ENCODE measurements at regions not wholly inside any gene's neighbourhood (a gene's known extent, or its start where the extent isn't known, plus 50 kb on each side); places are given as distances from the start of the nearest gene placed in this dataset.
A peak's percentile ranks its signal among the peaks of the same experiment; 100 is the strongest.

DNA sequence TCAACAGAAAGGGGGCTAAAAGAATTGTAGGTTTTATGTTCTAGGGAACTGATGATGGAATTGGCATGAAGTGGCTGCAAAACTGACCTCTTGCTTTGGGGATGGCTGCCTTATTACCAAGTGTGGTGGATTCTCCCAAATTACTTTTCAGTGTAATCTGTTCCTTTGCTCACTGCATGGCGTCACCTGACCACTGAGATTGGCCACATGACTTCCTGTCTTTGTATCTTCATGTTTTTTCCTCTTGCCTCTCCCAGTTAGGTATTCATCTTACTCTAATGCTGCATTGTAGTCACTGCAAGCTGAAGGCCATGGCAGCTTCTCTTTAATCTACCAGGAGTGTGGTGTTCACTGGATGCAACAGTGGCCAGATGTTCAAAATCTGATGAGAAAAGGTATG, 257.7 kb upstream of the TNP1 start:
- no peak for DNase-seq (ENCODE audit: low read depth)

DNA sequence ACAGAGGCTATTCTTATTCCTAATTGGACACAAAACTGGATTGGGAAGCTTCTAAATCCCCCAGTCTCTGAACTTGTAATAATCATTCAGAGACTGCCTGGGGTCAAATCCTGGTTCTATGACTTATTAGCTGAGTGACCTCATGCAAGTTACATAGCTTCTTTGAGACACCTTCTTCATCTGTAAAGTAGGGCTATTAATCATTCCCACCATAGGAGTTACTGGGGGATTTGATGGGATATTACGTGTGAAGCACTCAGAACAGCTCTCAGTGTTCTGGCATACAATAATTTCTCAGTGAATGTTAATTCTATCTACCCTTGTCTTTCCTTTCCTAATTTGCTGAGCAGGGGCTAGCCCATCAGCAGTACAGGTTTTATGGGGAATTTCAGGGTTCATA, 256.7 kb upstream of the TNP1 start:
- DNase-seq (ENCODE audit: low read depth) = no peak

DNA sequence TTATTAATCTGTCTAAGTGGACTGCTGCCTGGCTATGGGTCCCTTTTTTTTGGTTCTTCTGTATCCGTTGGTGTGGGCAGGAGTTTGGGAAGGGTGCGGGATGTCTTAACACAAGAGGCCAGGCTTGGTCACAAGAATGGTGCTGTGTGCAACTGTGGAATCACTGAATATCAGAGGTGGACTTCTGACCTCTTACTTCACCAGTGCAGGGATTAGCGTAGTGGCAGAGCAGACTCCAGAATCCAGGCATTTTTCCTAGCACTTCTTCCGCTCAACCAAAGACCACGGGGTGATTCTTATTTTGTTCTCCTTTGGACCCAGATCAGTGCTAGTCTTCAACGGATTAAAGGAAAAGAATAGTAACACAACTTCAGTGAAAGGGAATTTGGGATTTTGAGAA, 254.3 kb upstream of the TNP1 start:
- DNase-seq (ENCODE audit: low read depth) = no peak

DNA sequence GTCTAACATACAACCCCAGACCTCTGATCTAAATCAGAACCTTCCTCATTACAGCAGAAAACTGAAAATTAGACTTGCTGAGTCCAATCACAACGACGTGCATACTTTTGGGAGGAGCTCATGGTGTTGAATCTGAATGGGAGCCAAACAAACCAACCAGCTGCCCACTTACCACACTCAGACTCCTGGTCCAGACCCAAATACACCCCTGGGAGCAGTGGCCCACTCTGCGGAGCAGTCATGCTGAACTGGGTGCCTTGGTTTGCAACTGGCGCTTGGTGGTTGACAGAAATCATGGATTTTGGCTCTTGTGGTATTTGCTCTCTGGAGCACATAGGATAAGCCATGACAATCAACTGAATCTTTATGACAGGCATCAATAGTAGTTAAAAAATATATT, 253.6 kb upstream of the TNP1 start:
- DNase-seq (ENCODE audit: low read depth) = no peak

DNA sequence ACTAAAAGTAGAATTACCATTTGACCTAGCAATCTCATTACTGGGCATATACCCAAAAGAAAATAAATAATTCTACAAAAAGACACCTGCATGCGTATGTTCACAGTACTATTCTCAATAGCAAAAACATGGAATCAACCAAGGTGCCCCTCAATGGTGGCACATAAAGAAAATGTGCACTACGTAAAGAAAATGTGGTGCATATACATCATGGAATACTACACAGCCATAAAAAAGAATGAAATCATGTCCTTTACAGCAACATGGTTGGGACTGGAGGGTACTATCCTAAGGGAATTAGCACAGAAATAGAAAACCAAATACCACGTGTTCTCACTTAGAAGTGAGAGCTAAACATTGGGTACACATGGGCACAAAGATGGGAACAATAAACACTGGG, 250.7 kb upstream of the TNP1 start:
- DNase-seq (ENCODE audit: low read depth) = no peak

DNA sequence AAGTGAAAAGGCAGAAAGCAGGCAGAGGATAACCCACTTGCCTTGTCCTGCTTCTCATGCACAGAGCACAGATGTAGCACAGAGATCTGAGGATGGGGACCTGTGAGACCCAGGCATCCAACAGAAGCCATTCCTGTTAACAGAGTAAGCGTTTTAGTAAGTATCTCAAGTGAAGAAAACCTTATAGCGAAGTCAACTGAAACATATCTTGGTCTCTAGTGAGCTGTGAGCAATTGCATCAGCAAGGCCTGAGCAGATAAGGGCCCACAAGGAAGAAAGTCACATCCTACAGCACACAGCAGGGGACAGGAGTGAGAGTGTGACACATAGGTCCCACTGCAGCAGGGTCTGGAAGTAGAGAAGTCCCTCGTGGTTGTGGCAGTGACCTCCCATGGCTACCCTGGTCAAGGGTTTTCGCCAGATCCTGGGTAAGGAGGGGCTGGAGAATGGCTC, 248.7 kb upstream of the TNP1 start:
- DNase-seq (ENCODE audit: low read depth) = no peak

DNA sequence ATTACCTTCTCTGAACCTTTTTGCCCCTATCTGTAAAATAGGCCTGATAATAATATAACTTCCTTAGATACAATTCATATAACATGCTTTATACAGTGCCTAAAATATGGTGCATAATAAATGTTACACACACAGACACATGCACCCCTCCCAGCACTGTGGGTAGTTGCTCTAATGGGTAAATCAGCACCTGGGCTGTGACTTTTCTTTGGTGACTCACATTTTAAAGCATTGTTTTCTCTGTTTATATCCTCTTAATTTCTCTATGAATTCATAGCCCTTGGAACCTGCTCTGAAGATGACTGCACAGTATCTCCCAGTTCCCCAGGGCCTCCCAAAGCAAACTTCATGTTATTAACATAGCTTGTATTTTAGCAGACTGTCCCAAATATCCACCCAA, 248.2 kb upstream of the TNP1 start:
- no peak for DNase-seq (ENCODE audit: low read depth)

DNA sequence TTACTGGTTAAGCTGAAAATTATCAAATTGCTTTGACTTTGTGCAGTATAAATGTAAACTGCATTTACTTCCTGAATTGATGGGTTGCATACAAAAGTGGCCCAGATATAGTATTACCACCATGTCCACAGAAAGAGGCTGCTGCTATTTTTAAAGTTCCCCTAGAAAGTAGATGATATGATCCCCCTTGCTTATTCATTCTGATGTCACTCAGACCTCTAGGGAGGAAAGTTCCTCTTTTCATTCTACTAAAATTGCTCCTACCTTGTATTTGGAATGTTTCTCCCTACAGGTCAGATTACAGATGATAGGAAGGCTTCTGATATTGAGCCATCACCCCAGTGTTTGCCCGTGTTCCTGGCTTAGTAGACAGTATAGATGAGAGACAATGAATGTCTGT, 247.6 kb upstream of the TNP1 start:
- no peak for DNase-seq (ENCODE audit: low read depth)

DNA sequence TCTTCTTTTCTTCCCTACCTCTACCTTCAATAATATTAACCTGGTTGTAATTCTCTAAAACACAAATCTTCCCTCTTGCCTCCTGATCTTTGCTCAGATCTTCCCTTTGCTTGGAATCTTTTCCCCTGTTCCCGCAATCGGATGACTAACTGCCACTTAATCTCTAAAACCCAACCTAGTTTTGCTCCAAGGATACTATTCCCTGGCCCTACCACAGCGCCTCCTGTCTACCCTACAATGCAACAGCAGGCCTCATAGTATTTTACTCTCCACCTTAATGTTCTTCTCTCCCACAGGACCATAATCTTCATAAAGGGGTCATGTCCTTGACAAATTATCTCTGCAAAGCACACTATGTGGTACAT, 246.8 kb upstream of the TNP1 start:
- DNase-seq (ENCODE audit: low read depth) = no peak

DNA sequence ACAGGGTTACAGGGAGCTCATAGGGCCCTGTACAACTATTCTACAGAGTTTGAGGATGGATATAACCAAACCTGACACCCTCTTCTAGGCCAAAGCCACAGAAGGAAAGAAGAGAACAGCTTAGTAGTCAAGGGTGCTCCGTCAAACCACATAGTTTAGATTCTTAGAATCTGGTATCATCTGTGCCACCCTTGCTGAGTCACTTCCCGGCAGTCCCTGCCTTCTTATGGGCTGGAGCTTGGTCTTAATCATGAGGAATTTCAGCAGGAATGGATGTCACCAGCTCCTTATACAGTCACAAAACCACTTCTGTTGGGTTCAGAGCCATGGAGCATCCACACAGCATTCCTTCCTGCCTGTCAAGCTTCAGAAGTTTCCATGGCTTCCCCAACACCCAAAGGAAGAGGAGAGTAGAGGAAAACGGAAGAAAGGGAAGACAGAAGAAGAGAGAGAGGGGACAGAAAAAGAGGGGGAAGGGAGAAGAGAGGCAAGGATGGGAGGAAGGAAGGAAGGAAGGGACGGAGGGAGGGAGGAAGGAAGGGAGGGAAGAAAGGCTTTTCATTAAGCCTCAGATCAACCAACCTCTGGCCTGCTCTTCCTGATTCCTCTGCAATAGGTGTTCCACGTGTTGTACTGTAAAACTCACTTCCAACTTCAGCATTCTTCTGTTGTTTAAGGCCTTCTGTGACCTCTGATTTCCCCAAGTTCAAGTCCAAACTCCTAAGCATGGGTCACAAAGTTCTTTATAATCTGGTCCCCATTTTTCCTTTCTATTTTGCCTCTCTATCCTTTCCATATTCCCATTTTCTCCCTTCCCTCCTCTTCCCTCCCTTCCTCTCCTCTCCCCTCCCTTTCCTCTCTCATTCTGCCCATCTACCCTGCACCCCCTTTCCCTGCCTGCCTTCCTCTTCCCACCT, 246.1 kb upstream of the TNP1 start:
- DNase-seq (ENCODE audit: low read depth) = peak; percentile 86

DNA sequence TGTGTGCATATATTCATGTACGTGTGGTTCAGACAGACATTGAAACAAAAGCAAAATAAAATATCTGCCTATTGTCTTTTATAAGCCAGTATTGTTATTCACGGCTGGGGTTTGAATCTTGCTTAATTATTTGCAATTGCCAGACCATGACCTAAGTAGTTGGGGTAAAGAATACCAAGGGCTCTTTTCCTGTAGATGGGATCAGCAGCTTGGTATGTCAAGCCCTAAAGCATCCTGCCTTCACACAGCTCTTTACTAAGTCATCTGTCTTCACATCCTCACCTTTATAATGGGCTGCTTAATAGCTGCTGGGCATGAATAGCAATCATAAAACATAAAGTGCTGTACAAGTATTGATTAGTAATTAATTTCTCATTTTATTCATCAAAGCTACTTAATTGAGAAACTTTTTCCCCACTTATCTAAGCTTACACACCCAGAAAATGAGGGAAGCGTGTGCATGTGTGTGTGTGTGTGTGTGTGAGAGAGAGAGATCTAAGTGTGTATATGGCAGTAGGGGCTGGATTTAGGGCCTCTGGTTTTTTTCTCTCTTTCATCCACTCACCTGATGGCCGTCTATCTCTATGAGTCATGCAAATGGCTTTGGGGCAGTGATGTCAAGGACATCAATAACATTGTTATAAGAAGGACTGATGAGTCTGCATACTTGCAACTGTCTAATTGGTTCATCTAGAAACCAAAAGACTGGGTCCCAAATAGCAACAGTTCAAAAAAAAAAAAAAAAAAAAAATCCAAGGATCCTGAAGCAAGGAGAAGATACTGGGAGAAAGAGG, 244.1 kb upstream of the TNP1 start:
- no peak for DNase-seq (ENCODE audit: low read depth)

DNA sequence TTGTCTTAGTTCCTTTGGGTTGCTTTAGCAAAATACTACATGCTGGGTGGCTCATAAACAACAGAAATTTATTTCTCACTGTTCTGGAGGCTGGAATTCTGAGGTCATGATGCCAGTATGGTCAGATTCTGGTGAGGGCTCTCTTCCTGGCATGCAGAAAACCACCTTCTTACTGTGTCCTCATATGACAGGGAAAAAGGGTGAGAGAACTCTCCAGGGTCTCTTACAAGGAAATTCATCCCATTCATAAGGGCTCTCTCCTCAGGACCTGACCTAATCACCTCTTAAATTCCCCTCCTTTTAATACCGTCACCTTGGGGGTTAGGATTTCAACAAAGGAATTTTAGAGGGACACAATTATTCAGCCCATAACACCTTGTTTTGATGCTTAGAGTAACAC, 243.1 kb upstream of the TNP1 start:
- no peak for DNase-seq (ENCODE audit: low read depth)

DNA sequence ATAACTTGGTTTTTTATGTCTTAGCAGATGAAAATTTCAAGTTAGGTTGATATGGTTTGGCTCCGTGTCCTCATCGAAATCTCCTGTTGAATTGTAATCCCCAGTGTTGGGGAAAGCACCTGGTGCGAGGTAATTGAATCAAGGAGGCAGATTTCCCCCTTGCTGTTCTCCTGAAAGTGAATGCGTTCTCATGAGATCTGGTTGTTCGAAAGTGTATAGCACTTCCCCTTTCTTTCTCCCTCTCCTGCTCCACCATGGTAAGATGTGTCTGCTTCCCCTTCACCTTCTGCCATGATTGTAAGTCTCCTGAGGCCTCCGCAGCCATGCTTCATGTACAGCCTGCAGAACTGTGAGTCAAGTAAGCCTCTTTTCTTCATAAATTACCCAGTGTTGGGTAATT, 242.1 kb upstream of the TNP1 start:
- DNase-seq (ENCODE audit: low read depth) = no peak

DNA sequence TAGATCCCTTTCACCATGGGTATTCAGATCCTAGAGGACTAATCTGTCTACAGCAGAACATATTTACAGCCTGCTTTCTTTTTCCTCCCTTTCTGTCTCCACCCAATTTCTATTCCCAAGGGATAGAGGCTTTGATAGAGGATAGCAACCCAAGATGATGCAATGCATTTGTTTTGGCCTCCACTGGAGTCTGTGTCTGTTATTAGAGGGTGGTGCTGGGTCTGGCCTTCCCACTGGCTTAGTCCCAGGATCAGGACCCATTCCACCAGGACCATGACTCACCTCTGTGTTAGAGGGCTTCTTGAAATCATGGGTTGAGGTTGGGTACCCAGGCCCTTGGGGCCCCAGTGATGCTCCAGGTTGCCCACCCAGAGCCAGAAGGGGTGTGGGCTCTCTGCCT, 239.7 kb upstream of the TNP1 start:
- no peak for DNase-seq (ENCODE audit: low read depth)

DNA sequence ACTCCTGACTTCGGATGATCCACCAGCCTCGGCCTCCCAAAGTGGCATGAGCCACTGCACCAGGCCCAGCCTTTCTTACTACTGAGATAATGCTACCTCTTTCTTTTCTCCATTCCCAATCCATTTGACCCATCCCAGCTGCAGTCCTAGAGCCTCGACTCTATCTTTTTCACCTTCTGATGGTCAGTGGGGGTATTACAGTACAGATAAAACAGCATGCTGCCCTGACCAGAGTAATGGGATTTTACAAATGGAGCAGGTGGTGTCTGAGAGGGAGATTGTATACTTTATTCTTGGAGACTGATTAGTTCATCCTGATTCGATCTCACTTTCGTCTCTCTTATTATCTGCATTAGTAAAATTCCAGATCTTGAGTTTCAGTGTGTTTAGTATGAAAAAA, 238.6 kb upstream of the TNP1 start:
- no peak for DNase-seq (ENCODE audit: low read depth)

DNA sequence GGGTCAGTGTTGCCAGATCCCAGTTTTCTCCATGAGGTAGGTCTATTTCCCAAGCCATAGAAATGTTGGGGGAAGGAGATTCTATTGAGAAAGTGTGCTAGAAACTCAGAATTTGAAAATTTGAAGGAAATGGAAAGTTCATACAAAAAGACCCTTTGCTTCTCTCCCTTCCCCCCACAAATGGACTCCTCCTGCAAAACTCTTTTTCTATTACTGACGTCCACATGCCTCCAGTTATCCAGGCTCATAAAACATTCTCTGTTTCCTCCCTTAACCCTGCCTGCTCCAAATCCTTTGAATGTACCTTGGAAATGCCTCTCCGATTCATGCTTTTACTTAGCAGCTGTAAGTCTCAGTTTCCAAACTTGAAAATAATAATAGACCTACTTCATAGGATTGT, 237.5 kb upstream of the TNP1 start:
- DNase-seq (ENCODE audit: low read depth) = no peak

DNA sequence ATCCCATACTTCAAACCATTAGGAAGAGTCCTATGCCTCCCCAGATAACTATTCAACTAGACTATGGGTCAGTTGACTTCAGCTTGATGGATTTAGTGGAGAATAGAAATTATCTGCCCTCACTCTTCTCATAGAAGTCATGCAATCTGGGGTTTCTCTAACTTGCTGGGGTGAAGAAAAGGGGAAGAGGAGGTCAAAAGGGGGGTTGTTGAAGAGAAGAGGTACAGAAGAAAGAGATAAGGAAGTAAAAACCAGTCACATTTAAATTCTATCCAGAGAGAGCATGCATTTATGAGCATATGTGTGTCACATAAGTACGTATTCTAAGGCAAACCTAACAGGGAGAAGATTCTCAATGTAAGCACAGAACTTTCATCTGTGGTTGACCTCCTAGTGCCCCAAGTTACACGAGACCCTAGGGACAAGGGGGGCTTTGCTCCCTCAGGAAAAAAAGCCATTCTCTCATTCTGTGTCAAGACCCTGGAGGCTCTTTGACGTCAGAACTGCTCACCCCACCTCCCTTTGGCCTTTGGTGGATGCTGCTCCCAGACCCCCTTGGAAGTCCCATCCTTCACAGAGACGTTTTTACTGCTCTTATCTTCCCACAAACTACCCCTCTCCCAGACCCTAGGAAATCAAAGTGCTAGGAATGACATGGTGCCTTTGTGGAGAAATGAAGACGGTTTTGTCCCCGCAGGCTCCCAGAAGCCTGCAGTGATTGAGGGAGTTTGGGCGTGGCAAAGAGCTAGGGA, 236.8 kb upstream of the TNP1 start:
- DNase-seq (ENCODE audit: low read depth) = no peak

DNA sequence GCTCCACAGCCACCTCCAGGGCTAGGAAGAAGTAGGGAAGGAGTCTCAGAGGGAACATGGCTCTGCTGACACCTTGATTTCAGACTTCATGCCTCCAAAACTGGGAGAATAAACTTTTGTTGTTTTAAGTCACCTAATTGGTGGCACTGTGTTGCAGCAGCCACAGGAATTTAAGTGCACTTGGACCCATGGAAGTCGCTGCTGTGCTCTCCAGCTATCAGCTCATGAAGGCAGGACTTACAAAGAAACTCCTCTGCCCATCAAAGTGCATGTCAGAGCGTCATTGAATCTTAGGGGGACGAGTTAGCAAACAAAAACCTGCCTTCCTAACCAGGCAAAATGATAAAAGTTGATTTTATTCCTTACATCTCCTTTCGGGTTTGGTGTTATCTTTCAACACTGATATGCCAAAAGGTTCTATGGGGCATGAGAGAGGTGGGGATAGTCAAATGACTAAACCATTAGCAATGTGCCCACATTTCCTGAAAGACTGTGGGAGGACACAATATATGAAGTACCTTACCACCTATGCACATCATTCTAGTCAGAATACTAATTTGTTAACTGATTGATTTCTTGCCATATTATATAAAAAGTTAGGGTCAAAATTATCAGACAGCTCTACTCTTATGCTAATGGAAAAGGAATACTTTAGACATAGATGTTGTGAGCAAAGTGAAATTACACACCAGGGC, 235.8 kb upstream of the TNP1 start:
- no peak for DNase-seq (ENCODE audit: low read depth)

DNA sequence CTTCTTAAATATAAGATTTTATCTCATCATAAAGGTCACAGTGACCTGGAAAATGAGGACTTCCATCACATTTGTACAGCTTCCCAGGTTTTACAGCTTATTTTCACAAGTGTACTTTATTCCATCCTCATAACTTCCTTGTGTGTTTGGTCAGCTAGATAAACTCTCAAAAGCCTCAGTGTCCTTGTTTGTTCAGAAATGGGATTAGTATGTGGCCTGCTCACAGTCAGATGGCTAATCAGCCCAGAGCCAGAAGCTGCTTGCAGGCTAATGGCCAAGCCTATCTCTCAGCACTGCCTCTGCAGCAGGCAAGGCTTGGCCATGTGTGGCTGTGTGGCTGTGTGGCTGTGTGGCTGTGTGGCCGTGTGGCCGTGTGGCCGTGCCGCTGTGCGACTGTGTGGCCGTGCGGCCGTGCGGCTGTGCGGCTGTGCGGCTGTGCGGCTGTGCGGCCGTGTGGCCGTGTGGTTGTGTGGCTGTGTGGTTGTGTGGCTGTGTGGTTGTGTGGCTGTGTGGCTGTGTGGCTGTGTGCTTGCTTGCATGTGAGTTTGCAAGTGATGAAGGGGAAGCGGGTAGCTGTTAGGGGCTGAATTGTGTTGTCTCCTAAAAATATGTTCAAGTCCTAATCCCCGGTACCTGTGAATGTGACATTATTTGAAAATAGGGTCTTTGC, 233.0 kb upstream of the TNP1 start:
- no peak for DNase-seq (ENCODE audit: low read depth)

DNA sequence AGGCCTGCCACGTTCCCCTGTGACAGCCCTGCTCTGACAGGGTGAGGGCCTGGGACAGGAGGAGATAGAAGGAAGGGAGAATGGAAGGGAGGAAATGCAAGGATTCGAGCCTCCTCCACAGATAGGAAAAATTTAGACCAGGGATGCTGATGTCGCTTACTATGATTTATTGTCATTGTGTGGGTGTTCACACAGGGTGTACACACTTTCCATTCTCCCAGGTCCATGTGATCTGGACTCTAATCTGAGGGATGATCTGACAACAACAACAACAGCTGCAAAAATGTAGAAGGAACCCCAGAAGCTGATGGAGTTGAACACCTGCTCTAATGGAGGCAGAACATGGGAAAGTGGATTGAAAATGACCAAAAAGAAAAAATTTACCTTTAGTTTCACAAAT, 231.7 kb upstream of the TNP1 start:
- no peak for DNase-seq (ENCODE audit: low read depth)

DNA sequence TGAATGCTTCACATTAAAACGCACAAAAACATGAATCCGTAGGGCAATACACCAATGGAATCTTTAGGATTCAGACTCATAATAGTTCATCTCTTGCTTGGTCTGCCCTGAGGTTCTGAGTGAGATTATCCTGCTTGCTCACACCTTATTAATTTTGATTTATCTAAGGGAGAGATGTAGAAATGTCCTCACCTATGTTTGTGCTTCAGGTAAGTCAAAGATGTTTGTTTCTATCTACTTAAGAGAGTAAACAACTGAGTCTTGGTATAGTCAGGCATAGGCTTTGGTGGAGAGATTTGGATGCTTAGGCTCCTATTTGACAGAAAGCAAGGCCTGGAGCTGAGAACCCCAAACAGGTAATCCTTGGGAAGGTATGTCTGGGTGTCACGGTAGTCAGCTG, 231.0 kb upstream of the TNP1 start:
- no peak for DNase-seq (ENCODE audit: low read depth)
